22Rv1 (cell line): ENCODE measurements at regions not wholly inside any gene's neighbourhood (a gene's known extent, or its start where the extent isn't known, plus 50 kb on each side); places are given as distances from the start of the nearest gene placed in this dataset.

Source experiments
- H3K27ac ChIP-seq: fragments of 450-650 bp; 2 replicates; pipeline ENCODE4 v1.5.1; 2017
- CTCF ChIP-seq: fragments of 450-650 bp; IDR thresholded peaks from 2 replicates; pipeline ENCODE4 v1.5.1; 2017; ENCODE audit warnings: mild to moderate bottlenecking
- ZFX ChIP-seq: fragments of 450-650 bp; IDR thresholded peaks from 2 replicates; pipeline ENCODE4 v1.6.1; 2017; ENCODE audit warnings: antibody characterized with exemption, borderline replicate concordance

- H3K27ac ChIP-seq = peak overlapping the region; percentile 33; the same call in 1 of the 2 replicates
- TF ChIP-seq CTCF = no peak
- TF ChIP-seq ZFX = no peak
These were observed 790.9 kb downstream of the UQCRFS1 start for GRCh38 chr19:28422046-28422445.

GRCh38 chr19:28420811-28421550, 792.0 kb downstream of the UQCRFS1 start:
- no peak overlapping the region for H3K27ac ChIP-seq
- no peak for TF ChIP-seq CTCF

- TF ChIP-seq ZFX (no peak), CTCF (no peak)
- H3K27ac ChIP-seq = no peak overlapping the region
These were observed 793.6 kb downstream of the UQCRFS1 start for GRCh38 chr19:28419312-28419711.

GRCh38 chr19:28417361-28417760, 795.6 kb downstream of the UQCRFS1 start:
- H3K27ac ChIP-seq = no peak overlapping the region
- no peak for TF ChIP-seq ZFX
- no peak for TF ChIP-seq CTCF

- TF ChIP-seq ZFX (no peak), CTCF (no peak)
- no peak overlapping the region for H3K27ac ChIP-seq
These were observed 796.7 kb downstream of the UQCRFS1 start for GRCh38 chr19:28416245-28416644.

GRCh38 chr19:28414748-28415147, 798.2 kb downstream of the UQCRFS1 start:
- TF ChIP-seq ZFX (no peak), CTCF (no peak)
- no peak overlapping the region for H3K27ac ChIP-seq

GRCh38 chr19:28409859-28410258, 803.1 kb downstream of the UQCRFS1 start:
- TF ChIP-seq CTCF (no peak), ZFX (no peak)
- no peak overlapping the region for H3K27ac ChIP-seq
